ENCODE measurements at regions not wholly inside any gene's neighbourhood (a gene's known extent, or its start where the extent isn't known, plus 50 kb on each side); places are given as distances from the start of the nearest gene placed in this dataset.

DNA sequence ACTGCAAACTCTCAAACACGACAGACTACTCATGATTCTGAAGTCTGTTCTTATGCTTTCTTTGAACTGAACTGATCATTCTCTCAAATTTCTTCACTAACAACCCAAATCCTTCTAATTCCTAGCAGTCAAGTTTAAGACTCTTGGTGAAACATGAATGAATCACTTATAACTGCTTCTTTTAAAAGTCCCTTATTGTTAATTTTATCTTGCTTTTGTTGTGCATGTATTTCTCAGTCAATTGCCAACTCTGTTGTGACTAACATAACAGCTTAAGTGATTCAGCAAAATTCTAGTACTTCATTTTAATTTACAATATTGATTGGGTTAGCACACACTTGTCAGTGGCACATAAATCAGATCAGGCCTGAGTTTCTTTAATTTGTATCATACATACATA, 357.0 kb upstream of the FSIP2 start:
- Histone ChIP-seq H3K9ac (ENCODE audit: extremely low read depth, insufficient read length, low read length) (no peak overlapping the region), H3K14ac (ENCODE audit: insufficient read depth, low read length) (no peak overlapping the region), H3K27me3 (ENCODE audit: insufficient read depth, low read length) (no peaks in the 10 kb centered on the region), H3K23me2 (ENCODE audit: insufficient read length, low read depth, low read length, poor library complexity, severe bottlenecking) (no peaks in the 10 kb centered on the region), H3K79me2 (ENCODE audit: insufficient read depth, low read length) (no peaks in the 10 kb centered on the region), H3K23ac (ENCODE audit: insufficient read length, low read depth, low read length) (no peak overlapping the region), H4K20me1 (ENCODE audit: control insufficient read depth, insufficient read depth, insufficient read length) (no peaks in the 10 kb centered on the region), H3K56ac (ENCODE audit: insufficient read length, low read depth, low read length) (no peak overlapping the region), H3T11ph (ENCODE audit: low read length) (no peak overlapping the region), H3K4ac (ENCODE audit: low read depth, low read length) (no peak overlapping the region), H2BK5ac (ENCODE audit: insufficient read length, low read length) (no peak overlapping the region), H2BK15ac (ENCODE audit: low read depth, low read length) (no peak overlapping the region), H3K4me2 (ENCODE audit: insufficient read depth, insufficient read length, low read length) (no peak overlapping the region), H3K27ac (ENCODE audit: insufficient read length, low read depth, low read length) (no peak overlapping the region), H3K79me1 (ENCODE audit: insufficient read depth, low read depth, low read length, poor library complexity, severe bottlenecking) (no peaks in the 10 kb centered on the region), H2AFZ (ENCODE audit: low read length) (no peak overlapping the region), H3K18ac (ENCODE audit: insufficient read length, low read depth, low read length) (no peak overlapping the region), H4K5ac (ENCODE audit: insufficient read length, low read depth, low read length) (no peak overlapping the region), H4K91ac (ENCODE audit: insufficient read length, low read depth, low read length) (no peak overlapping the region), H3K4me1 (ENCODE audit: insufficient read depth, low read length) (no peaks in the 10 kb centered on the region), H2BK12ac (ENCODE audit: insufficient read length, low read depth, low read length) (no peak overlapping the region), H2BK120ac (ENCODE audit: low read depth, low read length, poor library complexity, severe bottlenecking) (no peak overlapping the region), H2AK5ac (ENCODE audit: insufficient read length, low read length) (no peak overlapping the region), H3K9me3 (ENCODE audit: control insufficient read depth, low read depth, low read length) (no peaks in the 10 kb centered on the region), H2BK20ac (ENCODE audit: low read depth, low read length, poor library complexity, severe bottlenecking) (no peak overlapping the region), H4K8ac (replicated peaks; ENCODE audit: insufficient read length, low read depth, low read length) (no peak overlapping the region)
- Mint-ChIP-seq H3K4me1 (no peaks in the 10 kb centered on the region), H3K36me3 (ENCODE audit: insufficient read depth in 1 of 3, low read depth in 3 of 3) (no peaks in the 10 kb centered on the region), H3K4me3 (no peak overlapping the region), H3K27me3 (ENCODE audit: low read depth) (no peaks in the 10 kb centered on the region), H3K27ac (no peak overlapping the region; a peak in 1 of 7 replicates), H3K9me3 (no peaks in the 10 kb centered on the region)
- no peak for TF ChIP-seq CTCF (conservative IDR thresholded peaks at IDR 0.05)
- WGBS (ENCODE audit: extremely low coverage, insufficient read length, low lambda C conversion rate) = no CpG with 5 or more reads among the region's 1 CpG
- no peak for DNase-seq

All from H9 (cell line).